ENCODE measurements at regions not wholly inside any gene's neighbourhood (a gene's known extent, or its start where the extent isn't known, plus 50 kb on each side); places are given as distances from the start of the nearest gene placed in this dataset.

DNA sequence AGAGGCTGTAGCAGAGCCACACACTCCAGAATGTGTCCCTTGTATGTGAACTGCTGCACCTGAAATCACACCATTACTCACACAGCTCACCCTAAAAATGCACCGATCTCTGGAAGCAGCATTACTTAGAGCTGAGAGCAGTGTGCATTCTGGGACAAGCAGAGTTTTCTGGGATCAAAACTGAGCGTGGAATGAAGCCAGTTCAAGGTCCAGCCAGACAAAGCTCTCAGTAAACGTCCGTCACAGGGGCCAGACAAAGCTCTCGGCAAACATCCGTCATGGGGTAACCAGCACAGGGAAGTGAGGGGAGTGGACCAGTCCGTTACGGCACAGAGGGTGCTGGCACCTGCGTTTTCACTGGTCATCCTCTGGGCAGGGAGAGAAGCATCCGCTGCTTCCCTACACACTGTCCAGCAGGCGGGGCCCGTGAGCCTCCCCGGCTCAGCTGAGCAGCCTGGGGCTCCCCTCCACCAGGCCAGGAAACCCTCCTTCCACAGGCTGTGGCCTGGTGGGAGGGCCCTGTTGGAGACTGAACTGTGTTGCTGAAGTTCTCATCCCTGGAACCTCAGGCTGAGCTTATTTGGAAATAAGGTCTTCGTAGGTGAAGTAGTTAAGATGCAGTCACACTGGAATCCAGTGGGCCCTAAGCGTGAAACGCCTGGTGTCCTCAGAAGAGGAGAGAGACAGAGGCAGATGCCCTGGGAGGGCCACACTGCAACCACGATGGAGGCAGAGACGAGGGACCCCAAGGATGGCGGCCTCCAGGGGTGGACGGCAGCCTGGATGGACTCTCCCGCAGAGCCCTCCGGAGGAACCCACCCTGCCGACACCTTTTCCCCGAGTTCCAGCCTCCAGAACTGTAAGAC lies 883.9 kb downstream of the BRD1 start (continued):
- TF ChIP-seq, protein P1, sequence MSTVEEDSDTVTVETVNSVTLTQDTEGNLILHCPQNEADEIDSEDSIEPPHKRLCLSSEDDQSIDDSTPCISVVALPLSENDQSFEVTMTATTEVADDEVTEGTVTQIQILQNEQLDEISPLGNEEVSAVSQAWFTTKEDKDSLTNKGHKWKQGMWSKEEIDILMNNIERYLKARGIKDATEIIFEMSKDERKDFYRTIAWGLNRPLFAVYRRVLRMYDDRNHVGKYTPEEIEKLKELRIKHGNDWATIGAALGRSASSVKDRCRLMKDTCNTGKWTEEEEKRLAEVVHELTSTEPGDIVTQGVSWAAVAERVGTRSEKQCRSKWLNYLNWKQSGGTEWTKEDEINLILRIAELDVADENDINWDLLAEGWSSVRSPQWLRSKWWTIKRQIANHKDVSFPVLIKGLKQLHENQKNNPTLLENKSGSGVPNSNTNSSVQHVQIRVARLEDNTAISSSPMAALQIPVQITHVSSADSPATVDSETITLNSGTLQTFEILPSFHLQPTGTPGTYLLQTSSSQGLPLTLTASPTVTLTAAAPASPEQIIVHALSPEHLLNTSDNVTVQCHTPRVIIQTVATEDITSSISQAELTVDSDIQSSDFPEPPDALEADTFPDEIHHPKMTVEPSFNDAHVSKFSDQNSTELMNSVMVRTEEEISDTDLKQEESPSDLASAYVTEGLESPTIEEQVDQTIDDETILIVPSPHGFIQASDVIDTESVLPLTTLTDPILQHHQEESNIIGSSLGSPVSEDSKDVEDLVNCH (CRISPR knock-in tag; IDR thresholded peaks at IDR 0.05) = 0 out of 2 replicates have a peak, but pooled peaks have one; percentile 49
- TF ChIP-seq ZNF629 (CRISPR knock-in tag; conservative IDR thresholded peaks at IDR 0.05) = no peak
- TF ChIP-seq UBTF (CRISPR knock-in tag; IDR thresholded peaks at IDR 0.05) = peak; percentile 72
- TF ChIP-seq SMC3 (IDR thresholded peaks at IDR 0.05; ENCODE audit: low read length) = peak; percentile 62
- no peak for TF ChIP-seq TBP (CRISPR knock-in tag; IDR thresholded peaks at IDR 0.05)
- TF ChIP-seq ZNF614 (CRISPR knock-in tag; IDR thresholded peaks at IDR 0.05; ENCODE audit: borderline replicate concordance) = peak; percentile 82; the same call in 1 of the 2 replicates
- peak; percentile 78 to 81 for TF ChIP-seq EP300 (IDR thresholded peaks at IDR 0.05; ENCODE audit: low read depth in 2 of 2, low read length in 2 of 2)
- peak; percentile 89 for TF ChIP-seq EP300 (CRISPR knock-in tag; IDR thresholded peaks at IDR 0.05; ENCODE audit: borderline replicate concordance)
- 0 out of 2 replicates have a peak, but pooled peaks have one; percentile 65 for TF ChIP-seq ZNF451 (CRISPR knock-in tag; IDR thresholded peaks at IDR 0.05)
- TF ChIP-seq HNF4A (CRISPR knock-in tag; IDR thresholded peaks at IDR 0.05) = peak; percentile 95
- TF ChIP-seq ZNF563 (CRISPR knock-in tag; IDR thresholded peaks at IDR 0.05) = 0 out of 2 replicates have a peak, but pooled peaks have one; percentile 35
- TF ChIP-seq ZNF513 (CRISPR knock-in tag; conservative IDR thresholded peaks at IDR 0.05) = no peak
- no peak for TF ChIP-seq LRRFIP1 (CRISPR knock-in tag; conservative IDR thresholded peaks at IDR 0.05)
- TF ChIP-seq, protein P2, sequence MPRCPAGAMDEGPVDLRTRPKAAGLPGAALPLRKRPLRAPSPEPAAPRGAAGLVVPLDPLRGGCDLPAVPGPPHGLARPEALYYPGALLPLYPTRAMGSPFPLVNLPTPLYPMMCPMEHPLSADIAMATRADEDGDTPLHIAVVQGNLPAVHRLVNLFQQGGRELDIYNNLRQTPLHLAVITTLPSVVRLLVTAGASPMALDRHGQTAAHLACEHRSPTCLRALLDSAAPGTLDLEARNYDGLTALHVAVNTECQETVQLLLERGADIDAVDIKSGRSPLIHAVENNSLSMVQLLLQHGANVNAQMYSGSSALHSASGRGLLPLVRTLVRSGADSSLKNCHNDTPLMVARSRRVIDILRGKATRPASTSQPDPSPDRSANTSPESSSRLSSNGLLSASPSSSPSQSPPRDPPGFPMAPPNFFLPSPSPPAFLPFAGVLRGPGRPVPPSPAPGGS (CRISPR knock-in tag; IDR thresholded peaks at IDR 0.05) = no peak
- peak; percentile 32; the same call in 1 of the 2 replicates for TF ChIP-seq CCDC6 (CRISPR knock-in tag; IDR thresholded peaks at IDR 0.05)
- TF ChIP-seq PPARG (CRISPR knock-in tag; conservative IDR thresholded peaks at IDR 0.05) = peak; percentile 45; the same call in 1 of the 2 replicates
- TF ChIP-seq NBN (conservative IDR thresholded peaks at IDR 0.05) = no peak
- TF ChIP-seq DPF2 (CRISPR knock-in tag; IDR thresholded peaks at IDR 0.05; ENCODE audit: borderline replicate concordance, low read depth) = peak; percentile 91
- no peak for TF ChIP-seq TOPORS (CRISPR knock-in tag; IDR thresholded peaks at IDR 0.05)

All from HepG2 (cell line).